Lung (tissue), 11 donors: ENCODE measurements at regions not wholly inside any gene's neighbourhood (a gene's known extent, or its start where the extent isn't known, plus 50 kb on each side); places are given as distances from the start of the nearest gene placed in this dataset.
A peak's percentile ranks its signal among the peaks of the same experiment; 100 is the strongest.

Experiments
- ATAC-seq: fragments of 200-7000 bp; cut with Tn5 transposase; one replicate; pipeline ENCODE4 v1.9.1; 2020; ENCODE audit warnings: moderate number of reproducible peaks; ENCODE audit not compliant: insufficient read depth, low FRiP score
- DNase-seq, 3 donors: peaks; one replicate each; pipeline ENCODE4 v3.0.0-alpha.2; 2013 to 2017
- H3K27ac ChIP-seq, 2 donors: one replicate each; pipeline ENCODE4 v1.5.1; 2013; ENCODE audit warnings: mild to moderate bottlenecking in 2 of 2, moderate library complexity in 2 of 2, control low read depth in 1 of 2, inconsistent platforms in 1 of 2, low read depth in 1 of 2, low read length in 1 of 2
- H3K27me3 ChIP-seq, 3 donors: one replicate each; pipeline ENCODE4 v1.5.1; 2013; ENCODE audit warnings: low read length in 2 of 3; ENCODE audit not compliant: control insufficient read depth in 3 of 3, insufficient read depth in 3 of 3
- H3K36me3 ChIP-seq, 4 donors: one replicate each; pipeline ENCODE4 v1.5.1; 2013; ENCODE audit warnings: low read length in 4 of 4, mild to moderate bottlenecking in 1 of 4, moderate library complexity in 1 of 4; ENCODE audit not compliant: control insufficient read depth in 4 of 4, insufficient read depth in 4 of 4
- H3K4me1 ChIP-seq, 5 donors: one replicate each; pipeline ENCODE4 v1.5.1; 2013; ENCODE audit warnings: low read length in 5 of 5, mild to moderate bottlenecking in 2 of 5, moderate library complexity in 1 of 5; ENCODE audit not compliant: control insufficient read depth in 5 of 5, insufficient read depth in 5 of 5
- H3K4me3 ChIP-seq: one replicate; pipeline ENCODE4 v1.5.1; 2013; ENCODE audit warnings: mild to moderate bottlenecking, control low read depth, moderate library complexity
- H3K9ac ChIP-seq, 2 donors: one replicate each; pipeline ENCODE4 v1.5.1; 2013; ENCODE audit warnings: low read length in 2 of 2, control low read depth in 1 of 2; ENCODE audit not compliant: insufficient read depth in 1 of 2
- H3K9me3 ChIP-seq, 4 donors: one replicate each; pipeline ENCODE4 v1.5.1; 2013; ENCODE audit warnings: low read length in 3 of 4, mild to moderate bottlenecking in 1 of 4, moderate library complexity in 1 of 4; ENCODE audit not compliant: control insufficient read depth in 4 of 4, insufficient read depth in 3 of 4
- CTCF ChIP-seq: IDR thresholded peaks from 2 replicates; pipeline ENCODE4 v1.5.1; 2012; ENCODE audit warnings: mild to moderate bottlenecking; ENCODE audit errors: control extremely low read depth, extremely low read depth
- WGBS, 2 donors: extraction: QIAGEN DNeasy Blood & Tissue Kit; methylation state at CpG; one replicate each; pipeline ENCODE4 v1.1.7; 2013; 5-methylcytosine and 5-hydroxymethylcytosine counted together
- donor health status: control.
- donor health status: control.
- donor health status: Bipolar disorder and iron deficiency.
- donor health status: healthy.
- donor health status: DM: yes; HTN: yes; CAD: no.

GRCh38 chr2:121089166-121089510 is 195.9 kb downstream of the TFCP2L1 start:
- peaks cover 0 to 3% (median under 1%) of the 10 kb centered on the region in 4 donors for H3K9me3 ChIP-seq
- no peaks in the 10 kb centered on the region for H3K27me3 ChIP-seq
- H3K27ac ChIP-seq = no peak overlapping the region
- peaks cover 0 to 22% (median 0%) of the 10 kb centered on the region in 5 donors for H3K4me1 ChIP-seq
- DNase-seq (no peak), ATAC-seq (no peak)
- WGBS, 2 donors = 71 to 81% methylated on average over 11 of the region's 11 CpGs
- H3K9ac ChIP-seq = no peak overlapping the region
- TF ChIP-seq CTCF = no peak
- no peak overlapping the region for H3K4me3 ChIP-seq
- no peaks in the 10 kb centered on the region for H3K36me3 ChIP-seq

GRCh38 chr2:121090088-121090715 is 194.8 kb downstream of the TFCP2L1 start:
- H3K27ac ChIP-seq = no peak overlapping the region
- peaks cover 0 to 18% (median 0%) of the 10 kb centered on the region in 5 donors for H3K4me1 ChIP-seq
- no peak for TF ChIP-seq CTCF
- no peak overlapping the region for H3K4me3 ChIP-seq
- WGBS, 2 donors = 76 to 82% methylated on average over 18 of the region's 18 CpGs
- H3K9me3 ChIP-seq = peaks cover 0 to 3% (median under 1%) of the 10 kb centered on the region in 4 donors
- peak in 1 of 3 donors; percentile 9 for DNase-seq
- H3K27me3 ChIP-seq = peaks cover 0 to 3% (median 0%) of the 10 kb centered on the region in 3 donors
- no peaks in the 10 kb centered on the region for H3K36me3 ChIP-seq
- no peak overlapping the region for H3K9ac ChIP-seq
- no peak for ATAC-seq

DNA sequence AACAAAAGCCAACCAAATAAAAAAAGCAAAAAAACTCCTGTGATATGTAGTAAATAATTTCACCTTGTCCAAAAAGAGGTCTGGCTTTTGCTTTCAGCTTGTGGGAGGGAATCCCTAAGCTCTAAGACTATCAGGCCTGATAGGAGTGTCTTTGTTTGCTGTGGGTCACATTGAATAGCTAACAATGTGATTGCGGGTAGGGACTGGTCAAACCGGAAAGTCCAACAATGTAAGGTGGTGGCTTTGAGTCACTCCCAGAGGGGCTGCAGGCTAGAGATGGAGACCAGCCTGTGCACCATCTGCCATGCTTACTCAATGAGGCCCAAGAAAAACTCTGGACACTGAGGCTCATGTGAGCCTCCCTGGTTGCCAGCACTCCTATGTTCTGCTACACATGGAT is 192.9 kb downstream of the TFCP2L1 start:
- H3K4me3 ChIP-seq = no peak overlapping the region
- H3K9me3 ChIP-seq = peaks cover 0 to 3% (median under 1%) of the 10 kb centered on the region in 4 donors
- 74 to 88% methylated on average over 2 of the region's 2 CpGs for WGBS, 2 donors
- no peak for DNase-seq
- H3K9ac ChIP-seq = no peak overlapping the region
- no peak overlapping the region for H3K27ac ChIP-seq
- ATAC-seq = no peak
- no peak for TF ChIP-seq CTCF
- H3K4me1 ChIP-seq = peaks cover 0 to 18% (median 0%) of the 10 kb centered on the region in 5 donors
- no peaks in the 10 kb centered on the region for H3K36me3 ChIP-seq
- H3K27me3 ChIP-seq = peaks cover 0 to 3% (median 0%) of the 10 kb centered on the region in 3 donors

DNA sequence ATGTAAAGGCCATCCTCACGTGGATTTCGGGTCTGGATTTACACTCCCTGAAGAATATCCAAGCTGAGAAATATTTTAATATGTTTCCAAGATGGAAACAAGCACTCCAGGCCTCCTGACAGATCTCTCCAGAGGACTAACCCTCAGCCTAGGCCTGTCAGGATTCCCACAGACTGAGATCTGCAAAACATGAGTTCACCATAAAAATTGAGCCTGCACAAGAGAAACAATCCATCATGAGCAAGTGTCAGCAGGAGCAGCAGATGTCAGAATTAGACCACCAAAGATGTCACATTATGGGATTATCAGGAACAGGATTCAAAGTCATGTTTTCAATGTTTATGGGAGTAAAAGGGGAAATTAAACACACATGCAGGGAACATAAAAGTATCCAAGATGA is 191.3 kb downstream of the TFCP2L1 start:
- no peak overlapping the region for H3K27ac ChIP-seq
- no peak for ATAC-seq
- DNase-seq = no peak
- no peak for TF ChIP-seq CTCF
- no peaks in the 10 kb centered on the region for H3K36me3 ChIP-seq
- H3K4me3 ChIP-seq = no peak overlapping the region
- H3K27me3 ChIP-seq = peaks cover 0 to 3% (median 0%) of the 10 kb centered on the region in 3 donors
- peaks cover 0 to 3% (median 1%) of the 10 kb centered on the region in 4 donors for H3K9me3 ChIP-seq
- 63 to 78% methylated on average over 2 of the region's 2 CpGs for WGBS, 2 donors
- no peak overlapping the region for H3K9ac ChIP-seq
- peaks cover 0 to 15% (median 0%) of the 10 kb centered on the region in 5 donors for H3K4me1 ChIP-seq
